Stimulated activated CD8-positive, alpha-beta memory T cell treated with anti-CD3 and anti-CD28 coated beads, Interleukin-15, amount 100 ng/mL, for 48 hours (primary cell): ENCODE measurements at regions not wholly inside any gene's neighbourhood (a gene's known extent, or its start where the extent isn't known, plus 50 kb on each side); places are given as distances from the start of the nearest gene placed in this dataset.

ENCODE experiments used
- DNase-seq, 2 donors: peaks; one replicate each; pipeline ENCODE4 v3.0.0-alpha.2; 2020; ENCODE audit warnings: low read depth in 2 of 2

GRCh38 chr11:123258877-123259276, 63.8 kb upstream of the CLMP start:
- DNase-seq: no peak

- DNase-seq: no peak
These were observed 62.3 kb upstream of the CLMP start for GRCh38 chr11:123257370-123257769.

- DNase-seq: no peak
These were observed 60.9 kb upstream of the CLMP start for GRCh38 chr11:123255909-123256308.

- DNase-seq: no peak
These were observed 59.3 kb upstream of the CLMP start for GRCh38 chr11:123254357-123254756.

GRCh38 chr11:123253911-123254310, 58.9 kb upstream of the CLMP start:
- no peak for DNase-seq

GRCh38 chr11:123253223-123253622, 58.2 kb upstream of the CLMP start:
- DNase-seq: no peak

- no peak for DNase-seq
These were observed 56.8 kb upstream of the CLMP start for GRCh38 chr11:123251657-123252344.

- DNase-seq: no peak
These were observed 56.0 kb upstream of the CLMP start for GRCh38 chr11:123250892-123251656.

GRCh38 chr11:123249354-123249753, 54.3 kb upstream of the CLMP start:
- DNase-seq: no peak

GRCh38 chr11:123247813-123248379, 52.8 kb upstream of the CLMP start:
- DNase-seq: no peak

GRCh38 chr11:123247496-123247799, 52.4 kb upstream of the CLMP start:
- DNase-seq: no peak

- peak; percentile 61 to 66 for DNase-seq
These were observed 51.9 kb upstream of the CLMP start for GRCh38 chr11:123246749-123247495.

- no peak for DNase-seq
These were observed 50.5 kb upstream of the CLMP start for GRCh38 chr11:123245567-123245966.
